Ovary (tissue), 7 donors: ENCODE measurements at regions not wholly inside any gene's neighbourhood (a gene's known extent, or its start where the extent isn't known, plus 50 kb on each side); places are given as distances from the start of the nearest gene placed in this dataset.

ENCODE experiments used
- DNase-seq, 5 donors: peaks; one replicate each; pipeline ENCODE4 v3.0.0-alpha.2; 2019 to 2020
- H3K27ac ChIP-seq, 2 donors: fragments of 200-600 bp; one replicate each; pipeline versions ENCODE4 v1.5.1 to v1.8.0; 2019 to 2022
- H3K27me3 ChIP-seq: fragments of 200-600 bp; one replicate; pipeline ENCODE4 v1.8.0; 2022
- H3K36me3 ChIP-seq: fragments of 200-600 bp; sonication (generic); one replicate; pipeline ENCODE4 v1.5.1; 2019
- H3K4me1 ChIP-seq: one replicate; pipeline ENCODE4 v1.8.1; 2013; ENCODE audit warnings: mild to moderate bottlenecking, moderate library complexity; ENCODE audit not compliant: insufficient read depth
- H3K4me3 ChIP-seq: fragments of 200-600 bp; sonication (generic); one replicate; pipeline ENCODE4 v1.5.1; 2017
- H3K9me3 ChIP-seq, 2 donors: fragments of 200-600 bp in 1 of 2; sonication (generic) in 1 of 2; one replicate each; pipeline versions ENCODE4 v1.5.1 to v1.8.1; 2013 to 2019; ENCODE audit warnings: mild to moderate bottlenecking in 1 of 2, moderate library complexity in 1 of 2
- EP300 ChIP-seq: sonication (generic); formaldehyde crosslinking; IDR thresholded peaks from one replicate; pipeline ENCODE4 v1.6.1; 2017; ENCODE audit warnings: antibody characterized with exemption
- POLR2A ChIP-seq: fragments of 450-650 bp; IDR thresholded peaks from one replicate; pipeline ENCODE4 v1.6.1; 2017; ENCODE audit warnings: antibody characterized with exemption, mild to moderate bottlenecking, moderate library complexity
- WGBS, 3 donors: extraction: QIAGEN DNeasy Blood & Tissue Kit in 1 of 3; methylation state at CpG; one replicate each; pipeline versions ENCODE4 v1.1.5 to v1.1.7; 2013 to 2017; 5-methylcytosine and 5-hydroxymethylcytosine counted together
- intact Hi-C, 4 donors: fragments of 100-400 bp; cut with DNase I; formaldehyde crosslinking; loops; one replicate each; pipeline versions ENCODE4 v1.11.0 to v1.15.1; 2022 to 2023
- TF ChIP-seq, protein P1 (sequence below), 3 donors: fragments of 450-650 bp in 2 of 3; fragments of 200-600 bp in 1 of 3; IDR thresholded peaks; one replicate each; pipeline versions ENCODE4 v1.5.1 to v1.8.0; 2016 to 2022; ENCODE audit warnings: antibody characterized with exemption in 3 of 3, mild to moderate bottlenecking in 1 of 3
- donor health status: DM: no; HTN: no; CAD: no; lungs with moderate emphysema.
- donor health status: DM: no; HTN: no; CAD: no.
- donor health status: Bipolar disorder and iron deficiency.
- donor health status: DM: no; HTN: no; CAD: no.
- donor health status: DM: yes; HTN: yes; CAD: no.

DNA sequence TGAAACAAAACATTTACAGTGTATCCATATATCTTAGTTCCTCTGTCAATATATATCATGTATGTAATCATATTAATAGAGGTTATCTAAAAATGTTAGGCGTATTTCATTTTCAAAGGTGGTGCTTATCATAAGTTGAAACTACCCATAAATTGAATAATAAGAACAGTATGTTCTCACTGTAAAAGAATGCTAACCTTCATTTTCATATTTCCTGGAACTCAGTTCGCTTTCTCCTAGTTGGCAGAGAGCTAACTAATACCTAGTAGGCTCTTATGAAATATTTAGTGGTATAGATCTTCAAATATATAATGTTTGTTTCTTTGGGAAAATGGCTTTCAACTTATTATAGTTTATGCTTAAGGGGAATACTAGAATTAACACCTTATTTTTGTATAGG, 118.4 kb downstream of the DISP1 start:
- TF ChIP-seq POLR2A = no peak
- no peak for TF ChIP-seq EP300
- TF ChIP-seq, protein P1, sequence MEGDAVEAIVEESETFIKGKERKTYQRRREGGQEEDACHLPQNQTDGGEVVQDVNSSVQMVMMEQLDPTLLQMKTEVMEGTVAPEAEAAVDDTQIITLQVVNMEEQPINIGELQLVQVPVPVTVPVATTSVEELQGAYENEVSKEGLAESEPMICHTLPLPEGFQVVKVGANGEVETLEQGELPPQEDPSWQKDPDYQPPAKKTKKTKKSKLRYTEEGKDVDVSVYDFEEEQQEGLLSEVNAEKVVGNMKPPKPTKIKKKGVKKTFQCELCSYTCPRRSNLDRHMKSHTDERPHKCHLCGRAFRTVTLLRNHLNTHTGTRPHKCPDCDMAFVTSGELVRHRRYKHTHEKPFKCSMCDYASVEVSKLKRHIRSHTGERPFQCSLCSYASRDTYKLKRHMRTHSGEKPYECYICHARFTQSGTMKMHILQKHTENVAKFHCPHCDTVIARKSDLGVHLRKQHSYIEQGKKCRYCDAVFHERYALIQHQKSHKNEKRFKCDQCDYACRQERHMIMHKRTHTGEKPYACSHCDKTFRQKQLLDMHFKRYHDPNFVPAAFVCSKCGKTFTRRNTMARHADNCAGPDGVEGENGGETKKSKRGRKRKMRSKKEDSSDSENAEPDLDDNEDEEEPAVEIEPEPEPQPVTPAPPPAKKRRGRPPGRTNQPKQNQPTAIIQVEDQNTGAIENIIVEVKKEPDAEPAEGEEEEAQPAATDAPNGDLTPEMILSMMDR (IDR thresholded peaks at IDR 0.05) = no peak
- no peaks in the 10 kb centered on the region for H3K36me3 ChIP-seq
- H3K4me3 ChIP-seq = no peak overlapping the region
- intact Hi-C loops = no loop called here
- no peak for DNase-seq
- H3K4me1 ChIP-seq = no peaks in the 10 kb centered on the region
- no peaks in the 10 kb centered on the region for H3K27me3 ChIP-seq
- WGBS, 3 donors = 91 to 97% (median 93%) methylated on average over 2 of the region's 2 CpGs
- H3K9me3 ChIP-seq = no peaks in the 10 kb centered on the region
- H3K27ac ChIP-seq = no peak overlapping the region

DNA sequence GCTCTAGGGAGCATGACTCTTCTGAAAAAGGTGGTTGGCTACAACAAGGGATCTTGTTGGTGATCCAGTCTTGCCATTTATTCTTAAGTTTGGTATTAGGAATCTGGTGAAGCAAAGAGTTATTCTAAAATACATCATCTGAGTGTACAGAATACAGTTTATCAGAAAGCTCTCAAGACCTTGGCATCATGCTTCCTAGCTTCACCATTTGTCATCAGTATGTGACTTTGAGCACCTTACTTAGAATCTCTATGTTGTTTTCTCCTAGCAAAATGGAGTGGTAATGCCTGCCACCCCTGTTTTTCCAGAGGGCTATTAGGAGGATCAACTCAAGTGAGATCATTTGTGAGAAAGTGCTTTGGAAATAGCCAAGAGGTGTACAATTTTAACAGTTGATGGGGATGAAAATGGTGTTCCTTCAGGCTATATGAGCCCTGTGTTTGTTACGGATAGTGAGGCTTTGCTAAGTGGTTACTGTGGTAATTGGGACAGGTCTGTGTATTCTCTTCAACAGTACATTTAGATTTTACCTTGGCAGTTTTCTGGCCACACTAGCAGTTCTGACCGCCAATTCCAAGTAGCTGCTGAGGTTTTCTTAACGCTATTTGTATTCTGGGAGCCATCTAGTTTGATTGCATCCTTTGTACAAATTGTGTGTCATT, 120.5 kb downstream of the DISP1 start:
- 96 to 100% (median 98%) methylated on average over 3 of the region's 3 CpGs for WGBS, 3 donors
- no peaks in the 10 kb centered on the region for H3K4me1 ChIP-seq
- TF ChIP-seq EP300 (no peak), POLR2A (no peak)
- TF ChIP-seq, protein P1 (IDR thresholded peaks at IDR 0.05) = no peak
- no peak overlapping the region for H3K4me3 ChIP-seq
- no peaks in the 10 kb centered on the region for H3K36me3 ChIP-seq
- H3K27ac ChIP-seq = no peak overlapping the region
- no peaks in the 10 kb centered on the region for H3K27me3 ChIP-seq
- intact Hi-C loops = no loop called here
- H3K9me3 ChIP-seq = no peaks in the 10 kb centered on the region
- no peak for DNase-seq

DNA sequence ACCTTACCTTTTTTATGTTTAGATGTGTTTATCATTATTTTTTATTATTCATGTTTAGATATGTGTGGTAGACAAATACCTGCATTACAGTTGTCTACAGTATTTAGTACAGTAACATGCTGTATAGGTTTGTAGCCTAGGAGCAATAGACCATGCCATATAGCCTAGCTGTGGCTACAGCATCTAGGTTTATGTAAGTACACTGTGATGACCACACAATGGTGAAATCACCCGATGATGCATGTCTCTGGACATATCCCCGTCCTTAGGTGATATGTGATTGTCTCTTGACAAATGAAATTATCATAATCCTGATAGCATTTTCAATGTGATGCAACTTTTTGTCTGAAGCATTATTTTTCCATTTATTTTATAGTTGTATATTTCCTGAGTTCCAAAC, 121.2 kb downstream of the DISP1 start:
- H3K4me3 ChIP-seq = no peak overlapping the region
- TF ChIP-seq EP300 = no peak
- TF ChIP-seq, protein P1 (IDR thresholded peaks at IDR 0.05) = no peak
- no peak for TF ChIP-seq POLR2A
- no peaks in the 10 kb centered on the region for H3K27me3 ChIP-seq
- DNase-seq = no peak
- no peaks in the 10 kb centered on the region for H3K9me3 ChIP-seq
- H3K27ac ChIP-seq = no peak overlapping the region
- 95 to 100% (median 95%) methylated on average over 2 of the region's 2 CpGs for WGBS, 3 donors
- no peaks in the 10 kb centered on the region for H3K4me1 ChIP-seq
- no peaks in the 10 kb centered on the region for H3K36me3 ChIP-seq
- intact Hi-C loops = no loop called here

- intact Hi-C loops = no loop called here
- Histone ChIP-seq H3K4me3 (no peak overlapping the region), H3K27me3 (no peaks in the 10 kb centered on the region), H3K27ac (no peak overlapping the region), H3K9me3 (no peaks in the 10 kb centered on the region), H3K36me3 (no peaks in the 10 kb centered on the region), H3K4me1 (no peaks in the 10 kb centered on the region)
- no peak for DNase-seq
- WGBS, 3 donors = 85 to 95% (median 94%) methylated on average over 1 of the region's 1 CpG
- no peak for TF ChIP-seq POLR2A
- TF ChIP-seq EP300 = no peak
- TF ChIP-seq, protein P1 (IDR thresholded peaks at IDR 0.05) = no peak
These were observed 124.1 kb downstream of the DISP1 start for GRCh38 chr1:222938986-222939385.
